Spleen (tissue), 11 donors: ENCODE measurements at regions not wholly inside any gene's neighbourhood (a gene's known extent, or its start where the extent isn't known, plus 50 kb on each side); places are given as distances from the start of the nearest gene placed in this dataset.

Experiments used
- DNase-seq: peaks from one replicate; pipeline ENCODE4 v3.0.0-alpha.2; 2020
- H3K27ac ChIP-seq, 8 donors: fragments of 200-600 bp; sonication (generic) in 7 of 8; 1 replicate in 4 of 8; 2 replicates in 4 of 8; pipeline versions ENCODE4 v1.5.0 to v1.8.0; 2016 to 2021; ENCODE audit warnings: inconsistent platforms in 4 of 8, mild to moderate bottlenecking in 4 of 8, moderate library complexity in 1 of 8
- H3K27me3 ChIP-seq, 7 donors: fragments of 200-600 bp; sonication (generic) in 6 of 7; replicated peaks in 1 of 7; 1 replicate in 4 of 7; 2 replicates in 3 of 7; pipeline versions ENCODE4 v1.5.0 to v1.8.0; 2016 to 2021; ENCODE audit warnings: inconsistent platforms in 3 of 7, mild to moderate bottlenecking in 1 of 7
- H3K36me3 ChIP-seq, 6 donors: fragments of 200-600 bp; sonication (generic) in 5 of 6; 1 replicate in 4 of 6; 2 replicates in 2 of 6; pipeline versions ENCODE4 v1.5.0 to v1.8.0; 2016 to 2021; ENCODE audit warnings: inconsistent platforms in 2 of 6
- H3K4me1 ChIP-seq, 6 donors: fragments of 200-600 bp; sonication (generic) in 5 of 6; 1 replicate in 3 of 6; 2 replicates in 3 of 6; pipeline versions ENCODE4 v1.5.0 to v1.8.0; 2016 to 2021; ENCODE audit warnings: inconsistent platforms in 3 of 6
- H3K4me3 ChIP-seq, 8 donors: fragments of 200-600 bp; sonication (generic) in 7 of 8; 1 replicate in 4 of 8; 2 replicates in 4 of 8; pipeline versions ENCODE4 v1.5.0 to v1.8.0; 2016 to 2021; ENCODE audit warnings: inconsistent platforms in 4 of 8, mild to moderate bottlenecking in 4 of 8, moderate library complexity in 2 of 8
- H3K9me3 ChIP-seq, 8 donors: fragments of 200-600 bp; sonication (generic) in 7 of 8; 1 replicate in 4 of 8; 2 replicates in 4 of 8; pipeline versions ENCODE4 v1.5.0 to v1.8.0; 2016 to 2021; ENCODE audit warnings: inconsistent platforms in 4 of 8
- CTCF ChIP-seq, 11 experiments: fragments of 200-600 bp in 7 of 11; fragments of 450-650 bp in 4 of 11; sonication (generic) in 4 of 11; IDR thresholded peaks in 8 of 11; conservative IDR thresholded peaks in 3 of 11; 1 replicate in 7 of 11; 2 replicates in 4 of 11; pipeline versions ENCODE4 v1.4.0 to v1.8.0; 2016 to 2021; ENCODE audit warnings: antibody characterized with exemption in 11 of 11, inconsistent platforms in 4 of 11, mild to moderate bottlenecking in 1 of 11
- POLR2A ChIP-seq, 3 donors: fragments of 450-650 bp; IDR thresholded peaks; one replicate each; pipeline ENCODE4 v1.5.1; 2017; ENCODE audit warnings: antibody characterized with exemption in 3 of 3, mild to moderate bottlenecking in 1 of 3
- POLR2AphosphoS5 ChIP-seq, 3 donors: sonication (generic); formaldehyde crosslinking; IDR thresholded peaks; one replicate each; pipeline ENCODE4 v1.5.1; 2017; ENCODE audit warnings: antibody characterized with exemption in 3 of 3
- WGBS, 5 donors: extraction: QIAGEN DNeasy Blood & Tissue Kit in 3 of 5; methylation state at CpG; one replicate each; pipeline versions ENCODE4 v1.1.5 to v1.1.7; 2013 to 2018; 5-methylcytosine and 5-hydroxymethylcytosine counted together
- intact Hi-C: fragments of 100-400 bp; cut with DNase I; formaldehyde crosslinking; loops from one replicate; pipeline ENCODE4 v1.15.0; 2023; ENCODE audit warnings: low total_unique reads
- donor health status: healthy with polysubstance abuse.
- donor health status: DM: no; HTN: no; CAD: no; lungs with moderate emphysema.
- donor health status: DM: no; HTN: no; CAD: no.
- donor health status: Bipolar disorder and iron deficiency.
- donor health status: healthy.
- donor health status: DM: no; HTN: no; CAD: no.
- donor health status: DM: yes; HTN: yes; CAD: no.

- Histone ChIP-seq H3K36me3 (peaks cover 0 to 98% (median 44%) of the 10 kb centered on the region in 6 donors), H3K27ac (peak overlapping the region in 3 of 8 donors; percentile 30 to 69 (median 44)), H3K4me1 (peaks cover 0 to 75% (median 27%) of the 10 kb centered on the region in 6 donors), H3K4me3 (no peak overlapping the region), H3K9me3 (no peaks in the 10 kb centered on the region), H3K27me3 (no peaks in the 10 kb centered on the region)
- no peak for TF ChIP-seq POLR2AphosphoS5 (IDR thresholded peaks at IDR 0.05)
- TF ChIP-seq POLR2A (IDR thresholded peaks at IDR 0.05): no peak
- TF ChIP-seq CTCF (IDR thresholded peaks at IDR 0.05 in 8 of 11, conservative IDR thresholded peaks at IDR 0.05 in 3 of 11): no peak
- 70 to 90% (median 83%) methylated on average over 5 of the region's 5 CpGs for WGBS, 5 donors
- intact Hi-C loops: no loop called here
- DNase-seq: no peak
Observed at GRCh38 chr7:130875901-130876300, 141.9 kb upstream of the KLF14 start.

- intact Hi-C loops: no loop called here
- H3K36me3 ChIP-seq: peaks cover 2 to 98% (median 43%) of the 10 kb centered on the region in 6 donors
Observed at GRCh38 chr7:130877236-130877990, 143.4 kb upstream of the KLF14 start.

GRCh38 chr7:130877991-130878305 is 143.9 kb upstream of the KLF14 start:
- H3K4me1 ChIP-seq: peaks cover 0 to 95% (median 39%) of the 10 kb centered on the region in 6 donors
- intact Hi-C loops: no loop called here
- peaks cover 3 to 98% (median 44%) of the 10 kb centered on the region in 6 donors for H3K36me3 ChIP-seq
- no peak for DNase-seq
- no peaks in the 10 kb centered on the region for H3K9me3 ChIP-seq
- TF ChIP-seq POLR2AphosphoS5 (IDR thresholded peaks at IDR 0.05) (no peak), CTCF (IDR thresholded peaks at IDR 0.05 in 8 of 11, conservative IDR thresholded peaks at IDR 0.05 in 3 of 11) (no peak), POLR2A (IDR thresholded peaks at IDR 0.05) (no peak)
- no peaks in the 10 kb centered on the region for H3K27me3 ChIP-seq
- H3K27ac ChIP-seq: no peak overlapping the region
- 95 to 98% (median 96%) methylated on average over 4 of the region's 4 CpGs for WGBS, 5 donors
- H3K4me3 ChIP-seq: no peak overlapping the region

More at GRCh38 chr7:130877236-130877990, 143.4 kb upstream of the KLF14 start:
- Histone ChIP-seq H3K4me3 (no peak overlapping the region), H3K27me3 (no peaks in the 10 kb centered on the region), H3K4me1 (peaks cover 0 to 90% (median 39%) of the 10 kb centered on the region in 6 donors), H3K9me3 (no peaks in the 10 kb centered on the region), H3K27ac (no peak overlapping the region)
- 92 to 96% (median 94%) methylated on average over 10 of the region's 10 CpGs for WGBS, 5 donors
- DNase-seq: no peak
- no peak for TF ChIP-seq POLR2A (IDR thresholded peaks at IDR 0.05)
- TF ChIP-seq POLR2AphosphoS5 (IDR thresholded peaks at IDR 0.05): peak in 1 of 3 donors; percentile 45
- TF ChIP-seq CTCF (IDR thresholded peaks at IDR 0.05 in 8 of 11, conservative IDR thresholded peaks at IDR 0.05 in 3 of 11): no peak

- Histone ChIP-seq H3K27ac (peak overlapping the region in 4 of 8 donors; percentile 27 to 88 (median 76)), H3K4me1 (peaks cover 0 to 94% (median 38%) of the 10 kb centered on the region in 6 donors), H3K9me3 (no peaks in the 10 kb centered on the region), H3K36me3 (peaks cover 3 to 98% (median 46%) of the 10 kb centered on the region in 6 donors), H3K4me3 (no peak overlapping the region), H3K27me3 (no peaks in the 10 kb centered on the region)
- intact Hi-C loops: no loop called here
- 79 to 87% (median 82%) methylated on average over 2 of the region's 2 CpGs for WGBS, 5 donors
- no peak for TF ChIP-seq CTCF (IDR thresholded peaks at IDR 0.05 in 8 of 11, conservative IDR thresholded peaks at IDR 0.05 in 3 of 11)
- no peak for TF ChIP-seq POLR2A (IDR thresholded peaks at IDR 0.05)
- no peak for TF ChIP-seq POLR2AphosphoS5 (IDR thresholded peaks at IDR 0.05)
- DNase-seq: no peak
Observed at GRCh38 chr7:130878785-130879184, 144.8 kb upstream of the KLF14 start.
